MCF 10A (cell line): ENCODE measurements at regions not wholly inside any gene's neighbourhood (a gene's known extent, or its start where the extent isn't known, plus 50 kb on each side); places are given as distances from the start of the nearest gene placed in this dataset.

Source experiments
- BruUV-seq: library from RNA; stranded (reverse); fragments of 400-500 nt; replicated peaks from 2 replicates; lab custom pipeline; 2021; lab: Mats Ljungman, UMichigan
- CTCF ChIA-PET: fragments of 300-600 bp; sonication (Branson Sonifier 250); formaldehyde crosslinking; extraction: SDS; loops from one replicate; lab custom pipeline; 2021; ENCODE audit warnings: antibody characterized with exemption, inconsistent platforms; lab: Yijun Ruan, JAX
- POLR2A ChIA-PET: fragments of 300-600, 350-650 bp; sonication (Branson Sonifier 250); formaldehyde crosslinking; extraction: SDS; loops from one replicate; lab custom pipeline; 2020; ENCODE audit warnings: antibody characterized with exemption, inconsistent platforms; lab: Yijun Ruan, JAX
- DNase-seq: peaks from one replicate; pipeline ENCODE4 v3.0.0-alpha.2; 2018; ENCODE audit not compliant: unreplicated experiment
- H3K27ac Mint-ChIP-seq: one replicate; pipeline ENCODE4 v1.8.0; 2022; ENCODE audit warnings: mild to moderate bottlenecking, low read depth, mixed read lengths; ENCODE audit not compliant: unreplicated experiment
- H3K27me3 Mint-ChIP-seq: one replicate; pipeline ENCODE4 v1.8.0; 2022; ENCODE audit warnings: mixed read lengths; ENCODE audit not compliant: insufficient read depth, unreplicated experiment
- H3K36me3 Mint-ChIP-seq: one replicate; pipeline ENCODE4 v1.8.0; 2022; ENCODE audit warnings: mild to moderate bottlenecking, moderate library complexity, mixed read lengths; ENCODE audit not compliant: insufficient read depth, unreplicated experiment
- H3K4me1 Mint-ChIP-seq: one replicate; pipeline ENCODE4 v1.8.0; 2022; ENCODE audit warnings: mixed read lengths; ENCODE audit not compliant: insufficient read depth, unreplicated experiment
- H3K4me3 Mint-ChIP-seq: one replicate; pipeline ENCODE4 v1.8.0; 2022; ENCODE audit warnings: mild to moderate bottlenecking, moderate library complexity, mixed read lengths; ENCODE audit not compliant: unreplicated experiment
- H3K9me3 Mint-ChIP-seq: one replicate; pipeline ENCODE4 v1.8.0; 2022; ENCODE audit warnings: mixed read lengths; ENCODE audit not compliant: unreplicated experiment
- CTCF ChIP-seq: fragments of 200-600 bp; IDR thresholded peaks from one replicate; pipeline ENCODE4 v1.8.0; 2022; ENCODE audit warnings: antibody characterized with exemption, mild to moderate bottlenecking; ENCODE audit not compliant: unreplicated experiment
- intact Hi-C: fragments of 100-400 bp; cut with micrococcal nuclease; formaldehyde crosslinking; loops from 2 replicates; pipeline ENCODE4 v1.14.1; 2022

- BruUV-seq: no TSS peak
- no peak for DNase-seq
- Mint-ChIP-seq H3K27me3 (no peaks in the 10 kb centered on the region), H3K9me3 (no peaks in the 10 kb centered on the region), H3K4me3 (no peak overlapping the region), H3K36me3 (no peaks in the 10 kb centered on the region), H3K4me1 (no peaks in the 10 kb centered on the region), H3K27ac (no peak overlapping the region)
- no peak for TF ChIP-seq CTCF
- POLR2A ChIA-PET: no interaction called here
- CTCF ChIA-PET: interaction anchor here (0.6 kb wide), 1 partner anchor 71 kb away, joined by 4 read pairs; no protein-coding TSS in a partner anchor
- intact Hi-C loops: no loop called here
These were observed 85.5 kb upstream of the TMEM17 start for GRCh38 chr2:62591491-62591890.

- intact Hi-C loops: no loop called here
- BruUV-seq: no TSS peak
- Mint-ChIP-seq H3K9me3 (no peaks in the 10 kb centered on the region), H3K27ac (no peak overlapping the region), H3K27me3 (no peaks in the 10 kb centered on the region), H3K4me1 (no peaks in the 10 kb centered on the region), H3K4me3 (no peak overlapping the region), H3K36me3 (no peaks in the 10 kb centered on the region)
- CTCF ChIA-PET: no interaction called here
- no peak for DNase-seq
- POLR2A ChIA-PET: interaction anchor here (0.5 to 0.6 kb wide), 2 partner anchors 9 to 256 kb away, joined by 3 read pairs; no protein-coding TSS in a partner anchor
- no peak for TF ChIP-seq CTCF
These were observed 83.8 kb upstream of the TMEM17 start for GRCh38 chr2:62589691-62590356.

GRCh38 chr2:62587592-62587991, 81.6 kb upstream of the TMEM17 start:
- no peak overlapping the region for H3K27ac Mint-ChIP-seq
- H3K27me3 Mint-ChIP-seq: no peaks in the 10 kb centered on the region
- H3K9me3 Mint-ChIP-seq: peaks cover 8% of the 10 kb centered on the region
- no peaks in the 10 kb centered on the region for H3K4me1 Mint-ChIP-seq
- no peak for DNase-seq
- H3K36me3 Mint-ChIP-seq: no peaks in the 10 kb centered on the region
- CTCF ChIA-PET: no interaction called here
- no peak overlapping the region for H3K4me3 Mint-ChIP-seq
- POLR2A ChIA-PET: no interaction called here
- BruUV-seq: no TSS peak
- no peak for TF ChIP-seq CTCF
- intact Hi-C loops: no loop called here

GRCh38 chr2:62586981-62587380, 81.0 kb upstream of the TMEM17 start:
- Mint-ChIP-seq H3K9me3 (peaks cover 8% of the 10 kb centered on the region), H3K36me3 (no peaks in the 10 kb centered on the region), H3K4me1 (no peaks in the 10 kb centered on the region), H3K27ac (no peak overlapping the region), H3K4me3 (no peak overlapping the region), H3K27me3 (no peaks in the 10 kb centered on the region)
- POLR2A ChIA-PET: no interaction called here
- CTCF ChIA-PET: no interaction called here
- no peak for TF ChIP-seq CTCF
- no TSS peak for BruUV-seq
- DNase-seq: no peak
- intact Hi-C loops: no loop called here
